PC-3 (cell line): ENCODE measurements at regions not wholly inside any gene's neighbourhood (a gene's known extent, or its start where the extent isn't known, plus 50 kb on each side); places are given as distances from the start of the nearest gene placed in this dataset.

Experiments
- EZH2 ChIP-seq: fragments of 300-600 bp; sonication (generic); IDR thresholded peaks from one replicate; pipeline ENCODE4 v1.6.1; 2017; ENCODE audit warnings: antibody characterized with exemption, mild to moderate bottlenecking, low read length; ENCODE audit not compliant: unreplicated experiment
- EZH2phosphoT487 ChIP-seq: fragments of 300-600 bp; sonication (generic); IDR thresholded peaks from 2 replicates; pipeline ENCODE4 v1.6.1; 2018; ENCODE audit warnings: mild to moderate bottlenecking, antibody characterized with exemption, low read length, borderline replicate concordance
- TF ChIP-seq, protein P1 (sequence below): fragments of 300-600 bp; sonication (generic); conservative IDR thresholded peaks from 2 replicates; pipeline ENCODE4 v1.5.1; 2017; ENCODE audit warnings: antibody characterized with exemption, low read depth, mild to moderate bottlenecking, low read length

DNA sequence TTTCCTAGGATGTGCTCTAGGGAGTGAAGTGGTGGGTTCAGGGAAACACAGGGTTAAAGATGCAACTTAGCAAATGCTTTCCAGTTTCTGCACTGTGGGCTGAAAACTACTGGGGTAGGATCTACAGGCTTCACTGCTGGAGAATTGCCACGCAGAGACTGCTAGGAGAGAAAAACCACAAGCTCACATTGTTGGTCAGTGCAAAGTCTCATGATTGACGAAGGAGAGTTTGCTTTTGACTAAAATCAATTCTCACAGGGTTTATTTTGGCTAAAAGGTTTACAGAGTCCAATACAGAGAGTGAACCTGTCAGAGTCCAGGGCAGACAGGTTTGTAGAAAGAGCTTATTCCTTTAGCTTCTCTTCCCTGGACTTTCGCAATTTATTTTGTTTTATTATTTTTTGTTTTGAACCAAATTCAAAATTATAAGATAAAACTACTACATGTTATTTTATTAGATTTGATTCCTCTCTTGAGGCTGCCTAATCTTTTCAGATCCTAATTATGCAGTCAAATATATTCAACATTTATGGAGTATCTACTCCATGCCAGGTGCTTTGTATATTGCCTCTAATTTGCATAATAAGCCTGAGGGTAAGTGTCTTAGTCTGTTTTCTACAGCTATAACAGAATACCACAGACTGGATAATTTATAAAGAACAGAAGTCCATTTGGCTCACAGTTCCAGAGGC is 64.7 kb downstream of the MTNR1B start:
- TF ChIP-seq, protein P1, sequence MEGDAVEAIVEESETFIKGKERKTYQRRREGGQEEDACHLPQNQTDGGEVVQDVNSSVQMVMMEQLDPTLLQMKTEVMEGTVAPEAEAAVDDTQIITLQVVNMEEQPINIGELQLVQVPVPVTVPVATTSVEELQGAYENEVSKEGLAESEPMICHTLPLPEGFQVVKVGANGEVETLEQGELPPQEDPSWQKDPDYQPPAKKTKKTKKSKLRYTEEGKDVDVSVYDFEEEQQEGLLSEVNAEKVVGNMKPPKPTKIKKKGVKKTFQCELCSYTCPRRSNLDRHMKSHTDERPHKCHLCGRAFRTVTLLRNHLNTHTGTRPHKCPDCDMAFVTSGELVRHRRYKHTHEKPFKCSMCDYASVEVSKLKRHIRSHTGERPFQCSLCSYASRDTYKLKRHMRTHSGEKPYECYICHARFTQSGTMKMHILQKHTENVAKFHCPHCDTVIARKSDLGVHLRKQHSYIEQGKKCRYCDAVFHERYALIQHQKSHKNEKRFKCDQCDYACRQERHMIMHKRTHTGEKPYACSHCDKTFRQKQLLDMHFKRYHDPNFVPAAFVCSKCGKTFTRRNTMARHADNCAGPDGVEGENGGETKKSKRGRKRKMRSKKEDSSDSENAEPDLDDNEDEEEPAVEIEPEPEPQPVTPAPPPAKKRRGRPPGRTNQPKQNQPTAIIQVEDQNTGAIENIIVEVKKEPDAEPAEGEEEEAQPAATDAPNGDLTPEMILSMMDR, result no peak
- TF ChIP-seq EZH2phosphoT487 (no peak), EZH2 (no peak)
